ENCODE measurements at regions not wholly inside any gene's neighbourhood (a gene's known extent, or its start where the extent isn't known, plus 50 kb on each side); places are given as distances from the start of the nearest gene placed in this dataset.

- TF ChIP-seq CTCF (IDR thresholded peaks at IDR 0.05; ENCODE audit: low read depth, low read length, poor library complexity, severe bottlenecking), result no peak
- TF ChIP-seq EZH2phosphoT487 (IDR thresholded peaks at IDR 0.05; ENCODE audit: borderline replicate concordance, low read length), result no peak
These were observed 230.3 kb upstream of the BOD1L1 start for GRCh38 chr4:13857800-13858199.

All from DOHH2 (cell line).